ENCODE measurements at regions not wholly inside any gene's neighbourhood (a gene's known extent, or its start where the extent isn't known, plus 50 kb on each side); places are given as distances from the start of the nearest gene placed in this dataset.

DNA sequence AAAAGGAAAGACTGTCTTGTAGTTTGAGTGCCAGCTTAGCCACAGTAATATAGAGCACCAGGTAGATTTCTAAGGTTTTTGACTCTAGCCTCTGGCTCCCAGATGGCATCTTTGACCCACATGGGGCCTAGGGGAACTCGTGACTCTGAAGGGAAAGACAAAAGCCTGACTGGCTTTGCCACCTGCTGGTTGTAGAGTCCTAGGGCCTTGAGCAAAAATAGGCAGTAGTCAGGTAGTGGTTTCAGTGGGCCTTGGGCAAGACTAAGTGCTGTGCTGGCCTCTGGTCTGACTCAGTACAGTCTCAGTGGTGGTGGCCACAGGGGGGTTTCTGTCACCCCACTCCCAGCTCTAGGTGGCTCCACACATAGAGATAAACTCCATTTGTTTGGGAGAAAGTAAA is 349.4 kb downstream of the FAM181B start:
- intact Hi-C loops (cut with DNase I; ENCODE audit: low total_unique reads), result no loop called here
- no peak for ATAC-seq
- no peak for DNase-seq

DNA sequence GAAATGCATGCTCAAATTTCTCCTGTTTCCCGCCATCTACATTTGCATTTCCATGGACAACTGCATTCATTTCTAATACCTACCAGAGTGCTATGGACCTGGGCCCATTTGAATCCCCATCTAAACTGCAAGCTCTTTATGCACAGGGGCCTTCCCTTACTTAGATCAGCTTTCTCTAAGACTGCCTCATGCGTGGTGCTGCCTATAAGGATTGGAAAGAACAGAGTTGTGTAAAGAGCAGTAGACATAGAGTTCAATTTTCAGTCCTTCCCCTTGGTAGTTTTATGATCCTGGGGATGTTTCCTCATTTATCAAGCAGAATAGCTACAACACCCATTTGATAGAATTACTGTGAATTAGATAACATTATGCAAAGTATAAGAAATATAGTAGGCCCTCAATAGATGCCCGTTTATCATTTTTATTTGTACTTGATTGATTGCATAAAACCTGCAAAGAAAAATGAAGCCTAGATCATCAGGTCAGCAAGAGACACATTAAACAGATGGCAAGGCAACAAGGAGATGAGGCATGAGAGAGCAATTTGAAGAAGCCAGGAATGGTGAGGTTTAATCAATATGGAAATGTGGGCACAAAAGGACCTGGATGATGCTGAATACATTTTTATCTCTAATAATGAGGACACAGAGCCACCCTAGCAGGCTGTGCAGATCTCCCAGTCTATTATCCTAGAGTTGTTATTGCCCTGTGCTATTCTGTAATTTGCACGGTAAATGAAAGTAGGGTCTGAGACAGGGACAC is 359.7 kb downstream of the FAM181B start:
- intact Hi-C loops (cut with DNase I; ENCODE audit: low total_unique reads), result no loop called here
- Histone ChIP-seq H3K27ac (no peak overlapping the region), H3K27me3 (no peaks in the 10 kb centered on the region), H3K4me3 (no peak overlapping the region), H3K9me3 (no peaks in the 10 kb centered on the region), H3K4me1 (no peaks in the 10 kb centered on the region), H3K36me3 (no peaks in the 10 kb centered on the region)
- ATAC-seq (no peak), DNase-seq (no peak)
- TF ChIP-seq POLR2A (IDR thresholded peaks at IDR 0.05), result no peak
- TF ChIP-seq, protein P1, sequence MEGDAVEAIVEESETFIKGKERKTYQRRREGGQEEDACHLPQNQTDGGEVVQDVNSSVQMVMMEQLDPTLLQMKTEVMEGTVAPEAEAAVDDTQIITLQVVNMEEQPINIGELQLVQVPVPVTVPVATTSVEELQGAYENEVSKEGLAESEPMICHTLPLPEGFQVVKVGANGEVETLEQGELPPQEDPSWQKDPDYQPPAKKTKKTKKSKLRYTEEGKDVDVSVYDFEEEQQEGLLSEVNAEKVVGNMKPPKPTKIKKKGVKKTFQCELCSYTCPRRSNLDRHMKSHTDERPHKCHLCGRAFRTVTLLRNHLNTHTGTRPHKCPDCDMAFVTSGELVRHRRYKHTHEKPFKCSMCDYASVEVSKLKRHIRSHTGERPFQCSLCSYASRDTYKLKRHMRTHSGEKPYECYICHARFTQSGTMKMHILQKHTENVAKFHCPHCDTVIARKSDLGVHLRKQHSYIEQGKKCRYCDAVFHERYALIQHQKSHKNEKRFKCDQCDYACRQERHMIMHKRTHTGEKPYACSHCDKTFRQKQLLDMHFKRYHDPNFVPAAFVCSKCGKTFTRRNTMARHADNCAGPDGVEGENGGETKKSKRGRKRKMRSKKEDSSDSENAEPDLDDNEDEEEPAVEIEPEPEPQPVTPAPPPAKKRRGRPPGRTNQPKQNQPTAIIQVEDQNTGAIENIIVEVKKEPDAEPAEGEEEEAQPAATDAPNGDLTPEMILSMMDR (IDR thresholded peaks at IDR 0.05 in 4 of 5, conservative IDR thresholded peaks at IDR 0.05 in 1 of 5), result no peak
- in situ Hi-C loops (cut with MboI; ENCODE audit: low sequenced_read_pairs in 4 of 4), result no loop called here

More for the DNA sequence above, 349.4 kb downstream of the FAM181B start:
- in situ Hi-C loops (cut with MboI; ENCODE audit: low sequenced_read_pairs in 4 of 4), result no loop called here
- Histone ChIP-seq H3K4me3 (no peak overlapping the region), H3K27ac (no peak overlapping the region), H3K36me3 (no peaks in the 10 kb centered on the region), H3K4me1 (no peaks in the 10 kb centered on the region), H3K9me3 (no peaks in the 10 kb centered on the region), H3K27me3 (no peaks in the 10 kb centered on the region)
- TF ChIP-seq, protein P1 (IDR thresholded peaks at IDR 0.05 in 4 of 5, conservative IDR thresholded peaks at IDR 0.05 in 1 of 5), result no peak
- no peak for TF ChIP-seq POLR2A (IDR thresholded peaks at IDR 0.05)

DNA sequence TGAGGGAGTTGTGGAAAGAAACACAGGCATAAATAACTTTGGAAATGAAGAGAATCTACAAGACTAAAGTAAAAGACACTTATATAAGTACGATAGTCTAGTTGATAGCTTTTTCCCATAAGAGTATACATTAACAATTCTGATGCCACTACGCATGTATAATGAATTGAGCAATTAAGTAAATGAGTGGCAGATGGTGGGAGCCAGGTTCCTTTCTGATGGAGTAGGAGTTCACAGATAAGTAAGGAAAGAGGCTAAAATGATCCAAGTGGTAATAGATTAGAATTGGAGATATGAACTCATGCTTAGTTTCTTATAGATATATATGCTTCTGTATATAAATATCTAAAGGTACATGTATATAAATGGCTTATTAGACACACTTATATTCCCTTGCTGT is 368.3 kb downstream of the FAM181B start:
- ATAC-seq (no peak), DNase-seq (no peak)
- Histone ChIP-seq H3K27ac (no peak overlapping the region), H3K9me3 (no peaks in the 10 kb centered on the region), H3K4me1 (no peaks in the 10 kb centered on the region), H3K27me3 (no peaks in the 10 kb centered on the region), H3K36me3 (no peaks in the 10 kb centered on the region), H3K4me3 (no peak overlapping the region)
- intact Hi-C loops (cut with DNase I; ENCODE audit: low total_unique reads), result no loop called here
- in situ Hi-C loops (cut with MboI; ENCODE audit: low sequenced_read_pairs in 4 of 4), result no loop called here
- TF ChIP-seq, protein P1 (IDR thresholded peaks at IDR 0.05 in 4 of 5, conservative IDR thresholded peaks at IDR 0.05 in 1 of 5), result no peak
- TF ChIP-seq POLR2A (IDR thresholded peaks at IDR 0.05), result no peak

DNA sequence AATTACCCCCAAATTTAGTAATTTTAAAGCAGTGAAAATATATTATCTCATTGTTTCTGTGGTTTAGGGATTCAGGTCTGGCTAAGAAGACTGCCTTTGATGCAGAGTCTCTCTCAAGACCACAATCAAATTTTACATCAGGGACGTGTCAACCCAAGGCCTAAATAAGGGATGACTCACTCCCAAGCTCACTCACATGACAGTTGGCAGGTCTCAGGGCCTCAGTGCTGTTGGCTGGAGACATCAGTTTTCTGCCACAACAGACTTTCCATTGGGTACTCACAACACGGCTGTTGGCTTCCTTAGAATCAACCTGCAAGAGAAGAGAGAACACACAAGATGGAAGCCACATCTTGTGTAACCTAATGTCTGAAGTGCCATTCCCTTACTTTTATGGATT is 377.3 kb downstream of the FAM181B start:
- H3K27me3 ChIP-seq, result no peaks in the 10 kb centered on the region
- H3K27ac ChIP-seq, result no peak overlapping the region
- DNase-seq (no peak), ATAC-seq (no peak)
- no peaks in the 10 kb centered on the region for H3K4me1 ChIP-seq
- H3K4me3 ChIP-seq, result no peak overlapping the region
- in situ Hi-C loops (cut with MboI; ENCODE audit: low sequenced_read_pairs in 4 of 4), result no loop called here
- H3K9me3 ChIP-seq, result no peaks in the 10 kb centered on the region
- no peaks in the 10 kb centered on the region for H3K36me3 ChIP-seq
- intact Hi-C loops (cut with DNase I; ENCODE audit: low total_unique reads), result no loop called here
- TF ChIP-seq, protein P1 (IDR thresholded peaks at IDR 0.05 in 4 of 5, conservative IDR thresholded peaks at IDR 0.05 in 1 of 5), result no peak
- no peak for TF ChIP-seq POLR2A (IDR thresholded peaks at IDR 0.05)

All from gastrocnemius medialis (tissue), 4 donors.